ENCODE measurements at regions not wholly inside any gene's neighbourhood (a gene's known extent, or its start where the extent isn't known, plus 50 kb on each side); places are given as distances from the start of the nearest gene placed in this dataset.

DNA sequence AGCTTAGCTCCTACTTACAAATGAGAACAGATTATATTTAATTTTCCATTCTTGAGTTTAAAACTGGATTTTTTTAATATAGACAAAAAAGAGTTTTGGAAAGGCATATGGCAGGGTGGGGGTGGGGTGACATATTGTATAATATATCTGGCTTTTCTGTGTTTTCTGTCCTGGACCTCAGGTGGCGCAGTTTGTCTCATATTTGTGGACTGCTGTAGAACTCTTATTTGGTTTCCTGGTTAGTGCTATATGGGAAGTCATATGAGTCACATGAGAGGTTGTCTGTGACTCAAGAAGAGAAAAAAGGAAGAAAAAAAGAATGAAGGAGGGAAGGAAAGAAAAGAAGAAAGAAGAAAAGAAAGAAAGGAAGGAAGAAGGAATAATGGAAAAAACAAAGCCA, 131.8 kb downstream of the CLVS2 start:
- H3K27ac Mint-ChIP-seq: peak overlapping the region; percentile 6
- no peaks in the 10 kb centered on the region for H3K4me1 Mint-ChIP-seq
- H3K36me3 Mint-ChIP-seq (ENCODE audit: low read depth): no peaks in the 10 kb centered on the region
- no peak for DNase-seq
- intact Hi-C loops (cut with micrococcal nuclease): no loop called here
- H3K4me3 Mint-ChIP-seq: no peak overlapping the region
- no peaks in the 10 kb centered on the region for H3K9me3 Mint-ChIP-seq
- no peaks in the 10 kb centered on the region for H3K27me3 Mint-ChIP-seq

DNA sequence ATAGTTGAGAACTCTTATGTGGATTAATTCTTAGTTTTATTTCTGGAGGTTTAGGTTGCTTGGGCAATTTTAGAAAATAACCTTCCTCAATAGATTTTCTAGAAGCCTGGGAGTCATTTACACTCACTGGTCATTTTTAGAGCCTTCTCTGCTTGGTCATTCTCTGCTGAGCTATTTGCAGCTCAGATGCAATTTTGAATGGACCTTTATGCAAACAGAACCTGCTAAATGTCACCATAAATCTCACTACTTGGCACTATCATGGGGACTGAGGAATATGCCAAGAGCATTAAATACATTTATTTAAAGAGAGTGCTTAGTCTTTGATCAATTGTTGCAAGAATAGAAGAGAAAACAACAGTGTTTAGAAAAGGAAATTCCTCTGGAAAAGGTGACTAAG, 154.0 kb downstream of the CLVS2 start:
- Mint-ChIP-seq H3K36me3 (ENCODE audit: low read depth) (no peaks in the 10 kb centered on the region), H3K4me3 (no peak overlapping the region), H3K27me3 (no peaks in the 10 kb centered on the region), H3K9me3 (peaks cover 5% of the 10 kb centered on the region), H3K4me1 (no peaks in the 10 kb centered on the region), H3K27ac (no peak overlapping the region)
- no peak for DNase-seq
- intact Hi-C loops (cut with micrococcal nuclease): no loop called here

GRCh38 chr6:123159861-123160260, 163.8 kb downstream of the CLVS2 start:
- intact Hi-C loops (cut with micrococcal nuclease): no loop called here
- no peak for DNase-seq
- Mint-ChIP-seq H3K27me3 (no peaks in the 10 kb centered on the region), H3K4me3 (no peak overlapping the region), H3K27ac (no peak overlapping the region), H3K36me3 (ENCODE audit: low read depth) (no peaks in the 10 kb centered on the region), H3K9me3 (no peaks in the 10 kb centered on the region), H3K4me1 (no peaks in the 10 kb centered on the region)
